SK-N-SH treated with all-trans-retinoic acid at 6 μM for 48 hours (cell line): ENCODE measurements at regions not wholly inside any gene's neighbourhood (a gene's known extent, or its start where the extent isn't known, plus 50 kb on each side); places are given as distances from the start of the nearest gene placed in this dataset.
"Not testable (repeated sequence)": the region's sequence is repeated elsewhere in the genome, so short reads cannot be mapped to it uniquely, and the experiment has no call there.

Experiments
- ATAC-seq: fragments of 200-7000 bp; cut with Tn5 transposase; 3 replicates; pipeline ENCODE4 v1.9.1; 2020; ENCODE audit warnings: mild to moderate bottlenecking, moderate library complexity
- ARNTL ChIP-seq: fragments of 450-650 bp; formaldehyde crosslinking; IDR thresholded peaks from 2 replicates; pipeline ENCODE4 v1.5.0; 2020; ENCODE audit warnings: low read depth, mild to moderate bottlenecking, moderate library complexity, borderline replicate concordance
- BACH2 ChIP-seq: fragments of 250-450 bp; sonication (Bioruptor Pico); IDR thresholded peaks from 2 replicates; pipeline ENCODE4 v1.9.0; 2021; ENCODE audit warnings: mild to moderate bottlenecking, borderline replicate concordance
- CREB5 ChIP-seq: fragments of 250-450 bp; sonication (Bioruptor Pico); IDR thresholded peaks from 2 replicates; pipeline ENCODE4 v1.5.1; 2020; ENCODE audit warnings: low read depth, mild to moderate bottlenecking, moderate library complexity
- CSDC2 ChIP-seq: fragments of 250-450 bp; sonication (Bioruptor Pico); IDR thresholded peaks from 2 replicates; pipeline ENCODE4 v1.5.0; 2020; ENCODE audit warnings: mild to moderate bottlenecking, moderate library complexity
- CSRNP3 ChIP-seq: fragments of 250-450 bp; sonication (Bioruptor Pico); IDR thresholded peaks from 2 replicates; pipeline ENCODE4 v1.5.1; 2021; ENCODE audit warnings: mild to moderate bottlenecking, moderate library complexity
- ESRRG ChIP-seq: fragments of 250-450 bp; sonication (Bioruptor Pico); IDR thresholded peaks from 2 replicates; pipeline ENCODE4 v1.6.1; 2021; ENCODE audit warnings: mild to moderate bottlenecking
- ISL1 ChIP-seq: fragments of 250-450 bp; sonication (Bioruptor Pico); IDR thresholded peaks from 2 replicates; pipeline ENCODE4 v2.1.2; 2022; ENCODE audit warnings: mild to moderate bottlenecking, moderate library complexity
- OSR1 ChIP-seq: fragments of 250-450 bp; sonication (Bioruptor Pico); IDR thresholded peaks from 2 replicates; pipeline ENCODE4 v1.8.0; 2022; ENCODE audit warnings: moderate library complexity, mild to moderate bottlenecking, inconsistent platforms
- PATZ1 ChIP-seq: fragments of 250-450 bp; sonication (Bioruptor Pico); IDR thresholded peaks from 2 replicates; pipeline ENCODE4 v1.8.0; 2020; ENCODE audit warnings: mild to moderate bottlenecking, moderate library complexity, borderline replicate concordance
- POU6F1 ChIP-seq: fragments of 250-450 bp; sonication (Bioruptor Pico); IDR thresholded peaks from 2 replicates; pipeline ENCODE4 v1.8.0; 2021; ENCODE audit warnings: low read depth, mild to moderate bottlenecking, moderate library complexity, borderline replicate concordance
- PPARA ChIP-seq: fragments of 250-450 bp; sonication (Bioruptor Pico); IDR thresholded peaks from 2 replicates; pipeline ENCODE4 v1.5.0; 2020; ENCODE audit warnings: mild to moderate bottlenecking, borderline replicate concordance
- RARB ChIP-seq: fragments of 250-450 bp; sonication (Bioruptor Pico); IDR thresholded peaks from 2 replicates; pipeline ENCODE4 v1.8.0; 2021; ENCODE audit warnings: mild to moderate bottlenecking, moderate library complexity
- SNAI2 ChIP-seq: fragments of 250-450 bp; sonication (Bioruptor Pico); IDR thresholded peaks from 2 replicates; pipeline ENCODE4 v1.5.0; 2020; ENCODE audit warnings: mild to moderate bottlenecking, moderate library complexity
- TCF4 ChIP-seq: fragments of 250-450 bp; sonication (Bioruptor Pico); IDR thresholded peaks from 2 replicates; pipeline ENCODE4 v1.8.0; 2021; ENCODE audit warnings: mild to moderate bottlenecking, moderate library complexity, borderline replicate concordance
- TOX ChIP-seq: fragments of 250-450 bp; sonication (Bioruptor Pico); IDR thresholded peaks from 2 replicates; pipeline ENCODE4 v1.8.0; 2021; ENCODE audit warnings: mild to moderate bottlenecking, moderate library complexity, borderline replicate concordance
- TSHZ2 ChIP-seq: fragments of 250-450 bp; sonication (Bioruptor Pico); IDR thresholded peaks from 2 replicates; pipeline ENCODE4 v1.5.0; 2020; ENCODE audit warnings: mild to moderate bottlenecking, moderate library complexity
- ZC3H10 ChIP-seq: fragments of 250-450 bp; sonication (Bioruptor Pico); IDR thresholded peaks from 2 replicates; pipeline ENCODE4 v1.5.1; 2021; ENCODE audit warnings: mild to moderate bottlenecking, moderate library complexity
- ZFP3 ChIP-seq: fragments of 250-450 bp; sonication (Bioruptor Pico); IDR thresholded peaks from 2 replicates; pipeline ENCODE4 v1.5.0; 2020; ENCODE audit warnings: mild to moderate bottlenecking, moderate library complexity
- ZFP30 ChIP-seq: fragments of 450-650 bp; formaldehyde crosslinking; IDR thresholded peaks from 2 replicates; pipeline ENCODE4 v1.5.0; 2022; ENCODE audit warnings: mild to moderate bottlenecking, moderate library complexity
- ZNF565 ChIP-seq: fragments of 450-650 bp; formaldehyde crosslinking; conservative IDR thresholded peaks from 2 replicates; pipeline ENCODE4 v1.5.0; 2020; ENCODE audit warnings: low read depth, mild to moderate bottlenecking, moderate library complexity
- ZNF70 ChIP-seq: fragments of 450-650 bp; formaldehyde crosslinking; IDR thresholded peaks from 2 replicates; pipeline ENCODE4 v1.5.0; 2020; ENCODE audit warnings: mild to moderate bottlenecking, moderate library complexity
- ZNF8 ChIP-seq: fragments of 450-650 bp; formaldehyde crosslinking; IDR thresholded peaks from 2 replicates; pipeline ENCODE4 v1.5.0; 2020; ENCODE audit warnings: mild to moderate bottlenecking, moderate library complexity

- no peak for ATAC-seq
- TF ChIP-seq ISL1 (CRISPR knock-in tag), result no peak
- no peak for TF ChIP-seq CSRNP3 (CRISPR knock-in tag)
- no peak for TF ChIP-seq ZNF565 (CRISPR knock-in tag)
Measured at GRCh38 chr6:15909290-15910070, 219.4 kb upstream of the MYLIP start.

- no peak for TF ChIP-seq ZNF8 (CRISPR knock-in tag)
- no peak for TF ChIP-seq POU6F1 (CRISPR knock-in tag)
- no peak for TF ChIP-seq ZFP3 (CRISPR knock-in tag)
- no peak for TF ChIP-seq ZNF70 (CRISPR knock-in tag)
- TF ChIP-seq TOX, result no peak
- TF ChIP-seq ZFP30 (CRISPR knock-in tag), result no peak
- no peak for TF ChIP-seq RARB (CRISPR knock-in tag)
- TF ChIP-seq ZNF565 (CRISPR knock-in tag), result no peak
- TF ChIP-seq TSHZ2, result no peak
- no peak for TF ChIP-seq CREB5
- TF ChIP-seq BACH2, result no peak
Measured at GRCh38 chr6:15908871-15909270, 220.0 kb upstream of the MYLIP start.

GRCh38 chr6:15907914-15908518 is 220.9 kb upstream of the MYLIP start:
- TF ChIP-seq TCF4 (CRISPR knock-in tag) (no peak), ZC3H10 (CRISPR knock-in tag) (no peak), PATZ1 (CRISPR knock-in tag) (no peak), TSHZ2 (no peak), CSDC2 (no peak), ZNF8 (CRISPR knock-in tag) (no peak), RARB (CRISPR knock-in tag) (no peak), ESRRG (no peak), TOX (no peak), SNAI2 (CRISPR knock-in tag) (no peak), ZNF565 (CRISPR knock-in tag) (no peak), BACH2 (no peak), ARNTL (CRISPR knock-in tag) (no peak), PPARA (CRISPR knock-in tag) (no peak), ZFP30 (CRISPR knock-in tag) (no peak), CSRNP3 (CRISPR knock-in tag) (no peak), ZFP3 (CRISPR knock-in tag) (no peak), OSR1 (CRISPR knock-in tag) (no peak)
- no peak for ATAC-seq

More at GRCh38 chr6:15908871-15909270, 220.0 kb upstream of the MYLIP start:
- ATAC-seq, result no peak

- not testable (repeated sequence) for ATAC-seq
Measured at GRCh38 chr6:15907220-15907913, 221.5 kb upstream of the MYLIP start.
